Activated CD4-positive, alpha-beta T cell treated with anti-CD3 and anti-CD28 coated beads for 48 hours (primary cell): ENCODE measurements at regions not wholly inside any gene's neighbourhood (a gene's known extent, or its start where the extent isn't known, plus 50 kb on each side); places are given as distances from the start of the nearest gene placed in this dataset.

Experiments used
- DNase-seq: peaks from one replicate; pipeline ENCODE4 v3.0.0-alpha.2; 2020

DNA sequence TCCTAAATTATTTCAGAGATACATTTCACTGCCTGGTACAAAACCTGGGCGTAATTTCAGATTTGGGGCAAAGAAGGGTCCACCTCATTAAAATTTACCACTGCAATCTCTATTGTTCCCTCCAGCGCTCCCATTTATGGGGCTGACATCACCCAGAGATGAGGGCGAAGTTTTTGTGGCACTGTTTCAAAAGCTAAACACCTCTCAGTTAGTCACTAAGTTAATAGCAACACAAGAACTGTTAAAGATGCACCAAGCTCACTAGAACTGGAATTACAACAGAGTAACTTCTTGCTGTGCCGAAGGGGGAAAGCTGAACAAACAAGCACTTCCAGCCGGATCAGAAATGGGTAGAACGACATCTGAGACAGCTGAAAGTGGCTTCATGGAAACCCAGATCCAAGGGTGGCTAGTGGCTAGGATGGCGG is 179.4 kb downstream of the GATA3 start:
- DNase-seq: no peak

DNA sequence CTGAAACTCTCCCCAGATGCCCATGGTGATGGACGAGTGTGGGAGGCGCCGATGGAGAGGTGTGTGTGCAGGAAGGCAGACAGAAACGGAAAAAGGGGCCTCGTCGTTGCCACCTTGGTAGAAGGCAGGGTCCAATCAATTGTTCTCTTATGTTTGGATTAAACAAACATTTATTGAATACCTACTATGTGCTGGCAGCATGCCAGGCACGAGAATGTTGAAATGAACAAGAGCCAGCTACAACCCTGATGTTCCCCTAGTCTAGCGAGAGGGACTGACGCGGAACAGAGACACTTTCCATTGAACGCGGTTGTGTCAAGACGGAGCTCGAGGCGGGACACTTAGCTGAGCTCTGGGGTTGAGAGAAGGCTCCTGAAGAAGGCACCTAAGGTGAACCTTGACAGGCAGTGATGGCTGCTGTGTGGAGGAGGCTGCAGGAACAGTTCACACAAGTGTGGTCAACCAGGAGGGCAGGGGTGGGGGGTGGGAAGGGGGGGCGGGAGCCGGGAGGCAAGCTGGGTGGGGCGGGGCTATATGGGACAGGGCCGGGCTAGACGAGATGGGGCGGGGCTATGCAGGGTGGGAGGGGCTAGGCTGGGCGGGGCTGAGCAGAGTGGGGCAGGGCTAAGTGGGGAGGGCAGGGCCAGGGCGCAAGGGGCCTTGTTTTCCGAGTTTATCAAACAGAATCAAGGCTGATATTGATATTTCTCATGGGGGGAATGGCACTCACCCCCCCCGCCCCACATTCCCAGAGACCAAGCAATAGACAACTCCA is 181.0 kb downstream of the GATA3 start:
- DNase-seq: no peak

DNA sequence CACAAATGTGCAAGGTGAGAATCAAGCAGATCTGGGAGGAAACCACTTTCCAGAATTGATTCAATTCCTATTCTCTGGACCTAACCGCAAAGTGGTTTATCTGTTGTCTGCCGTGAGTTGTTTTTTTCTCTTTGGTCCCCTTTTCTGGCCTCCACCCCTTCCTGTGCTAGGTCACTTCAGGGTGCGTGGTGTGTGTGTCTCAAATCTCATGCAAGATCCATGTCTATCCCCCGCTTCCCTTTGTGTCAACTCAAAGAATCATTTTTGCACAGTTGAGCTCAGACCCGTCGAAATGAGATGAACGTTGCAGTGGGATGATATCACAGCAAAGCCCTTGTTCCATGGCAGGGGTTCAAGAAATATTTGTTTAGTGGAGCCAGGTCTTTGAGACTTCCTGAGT is 184.5 kb downstream of the GATA3 start:
- DNase-seq: peak; percentile 57

DNA sequence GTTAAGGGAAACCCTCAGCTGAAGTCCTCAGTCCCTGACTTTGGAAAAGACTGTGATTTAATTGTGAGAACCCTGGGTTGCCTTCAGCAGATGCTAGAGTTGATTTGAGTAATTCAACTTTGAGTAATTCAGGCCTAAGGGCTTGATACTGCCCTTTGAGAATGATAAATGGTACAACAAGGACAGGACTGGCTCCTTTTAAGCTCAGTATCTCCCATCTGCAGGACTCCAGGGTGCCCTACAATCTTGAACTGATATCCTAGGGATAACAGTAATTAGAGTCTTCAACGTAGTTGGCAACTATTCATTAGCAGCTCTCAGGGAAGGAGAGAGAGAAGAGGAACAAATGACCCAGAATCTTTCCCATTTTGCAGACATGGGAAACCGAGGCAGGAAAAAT is 186.4 kb downstream of the GATA3 start:
- no peak for DNase-seq

DNA sequence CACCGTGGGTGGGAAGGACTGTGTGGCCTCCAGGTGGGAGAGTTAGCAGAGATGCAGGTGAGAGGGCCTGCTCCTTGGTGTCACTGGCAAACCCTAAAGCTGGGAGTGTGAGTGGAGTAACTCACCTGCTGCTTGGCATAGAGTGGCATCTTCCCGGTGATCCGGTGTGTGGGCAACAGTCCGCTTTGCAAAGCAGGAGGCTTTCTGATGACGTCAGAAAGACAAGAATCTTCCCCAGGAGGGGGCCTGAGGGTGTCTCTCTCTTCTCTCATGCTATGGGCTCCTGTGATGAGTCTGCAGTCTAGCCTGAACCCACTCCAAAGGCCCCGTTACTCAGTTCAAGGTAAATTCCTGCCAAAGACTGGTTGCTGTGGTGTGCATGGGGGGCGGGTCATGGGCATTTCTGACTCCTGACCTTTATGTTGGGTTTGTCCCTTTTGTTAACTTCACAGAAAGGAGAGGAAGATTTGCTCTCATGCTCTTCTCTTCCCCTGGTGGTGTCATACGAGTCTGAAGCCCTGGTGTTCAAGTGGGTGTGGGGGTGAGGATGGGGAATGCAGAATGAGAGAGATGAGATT is 187.9 kb downstream of the GATA3 start:
- DNase-seq: peak; percentile 83

DNA sequence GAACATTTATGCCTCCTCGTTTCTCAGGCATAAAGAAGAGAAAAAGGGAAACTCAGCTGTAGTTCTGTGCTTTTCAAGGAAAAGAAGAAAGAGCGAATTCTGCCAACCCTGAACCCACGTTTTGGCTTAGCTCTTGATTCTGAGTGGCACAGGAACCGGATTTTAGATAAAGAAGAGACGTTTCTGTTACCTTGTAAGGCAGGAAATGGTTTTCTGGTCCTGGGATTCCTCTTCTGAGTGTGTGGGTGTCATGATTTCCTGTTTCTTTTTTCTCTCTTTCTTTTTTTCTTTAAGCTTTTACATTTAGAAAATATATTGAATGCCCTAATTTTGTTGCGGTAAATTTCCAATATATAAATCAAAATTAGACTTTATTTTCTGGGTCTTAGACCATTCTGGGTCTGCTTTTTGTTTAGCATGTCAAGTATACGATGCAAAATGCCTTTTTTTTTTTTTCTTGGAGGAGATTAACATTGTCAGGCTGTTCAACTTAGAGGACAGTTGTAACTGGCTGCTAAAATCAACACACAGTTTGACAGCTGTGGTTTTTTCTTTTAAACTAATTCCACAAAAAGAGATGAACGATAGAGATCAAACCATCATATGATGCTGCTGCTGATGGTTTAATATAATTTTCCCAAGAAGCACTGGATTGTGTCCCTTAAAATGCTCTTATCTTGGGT is 190.8 kb downstream of the GATA3 start:
- no peak for DNase-seq

DNA sequence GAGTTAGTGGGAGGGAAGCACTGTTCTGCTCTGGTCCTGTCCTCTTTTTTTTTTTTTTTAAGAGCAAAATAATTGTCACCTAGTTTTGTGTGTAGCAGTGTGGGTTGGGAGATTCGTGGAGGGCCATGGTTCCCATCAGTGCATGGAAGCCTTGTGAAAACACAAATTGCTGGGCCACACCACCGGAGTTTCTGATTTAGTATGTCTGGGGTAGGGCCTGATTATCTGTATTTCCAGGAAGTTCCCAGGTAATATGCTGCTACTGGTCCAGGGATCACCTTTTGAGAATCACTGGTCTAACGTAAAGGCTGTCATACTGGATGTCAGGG is 191.3 kb downstream of the GATA3 start:
- no peak for DNase-seq

DNA sequence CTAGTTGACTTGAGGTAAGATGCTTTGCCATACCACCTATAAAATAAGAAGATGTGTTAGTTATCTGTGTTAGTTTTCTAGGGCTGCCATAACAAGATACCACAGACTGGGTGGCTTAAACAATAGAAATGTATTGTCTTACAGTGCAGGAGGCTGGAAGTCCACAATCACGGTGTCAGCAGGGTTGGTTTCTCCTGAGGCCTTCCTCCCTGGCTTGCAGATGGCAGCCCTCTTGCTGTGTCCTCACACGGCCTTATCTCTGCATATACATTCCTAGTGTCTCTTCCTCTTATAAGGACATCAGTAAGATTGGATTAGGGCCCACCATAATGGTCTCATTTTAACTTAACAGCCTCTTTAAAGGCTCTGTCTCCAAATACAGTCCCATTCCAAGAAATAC is 192.1 kb downstream of the GATA3 start:
- DNase-seq: no peak

DNA sequence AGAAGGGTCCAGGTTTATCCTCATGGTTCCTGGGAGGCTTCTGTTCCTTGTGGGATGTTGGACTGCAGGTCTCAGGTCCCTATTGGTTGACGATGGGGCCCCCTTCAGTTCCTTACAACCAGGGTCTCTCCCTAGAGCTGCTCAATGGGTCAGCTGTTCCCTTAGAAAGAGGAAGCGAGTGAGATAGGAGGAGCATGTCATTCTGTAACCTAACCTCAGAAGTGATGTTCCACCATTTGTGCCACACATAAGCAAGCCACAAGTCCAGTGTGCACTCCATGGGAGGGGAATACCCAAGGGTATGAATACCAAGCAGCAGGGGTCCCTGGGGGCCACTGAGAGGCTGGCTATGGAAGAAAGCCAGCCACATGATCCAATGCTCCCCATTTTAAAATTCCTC is 192.7 kb downstream of the GATA3 start:
- DNase-seq: no peak

DNA sequence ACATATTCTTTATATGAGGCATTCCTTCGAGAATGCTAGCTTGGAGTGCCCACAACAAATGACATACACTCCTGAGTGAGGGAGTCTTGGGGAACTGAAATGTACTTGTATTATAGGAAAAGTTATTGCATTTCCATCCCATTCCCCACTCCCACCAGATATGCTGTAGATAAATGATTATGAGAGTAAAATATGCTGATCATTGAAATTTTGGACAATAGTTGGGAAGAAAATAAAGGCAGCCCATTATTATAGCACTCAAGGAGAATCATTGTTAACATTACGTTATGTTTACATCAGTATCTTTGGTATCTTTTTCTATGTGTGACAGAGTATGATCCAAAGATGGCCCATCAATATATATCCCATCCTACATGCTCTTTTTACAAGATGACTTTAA is 194.4 kb downstream of the GATA3 start:
- DNase-seq: no peak

DNA sequence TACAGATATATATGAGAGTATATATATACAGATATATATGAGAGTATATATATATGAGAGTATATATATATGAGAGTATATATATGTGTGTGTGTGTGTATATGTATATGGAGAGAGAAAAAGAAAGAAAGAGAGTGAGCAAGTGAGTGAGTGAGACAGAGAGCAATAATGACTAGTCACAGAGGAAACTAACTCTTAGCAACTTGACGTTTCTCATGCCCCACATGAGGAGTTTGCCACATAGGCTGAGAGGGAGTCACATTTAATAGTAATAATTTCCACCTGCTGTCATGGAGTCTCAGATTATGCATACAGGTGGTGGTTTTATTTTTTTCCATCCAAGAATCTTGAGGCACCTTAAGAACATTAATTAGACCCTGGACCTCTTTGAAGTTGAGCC is 199.9 kb downstream of the GATA3 start:
- DNase-seq: peak; percentile 46

DNA sequence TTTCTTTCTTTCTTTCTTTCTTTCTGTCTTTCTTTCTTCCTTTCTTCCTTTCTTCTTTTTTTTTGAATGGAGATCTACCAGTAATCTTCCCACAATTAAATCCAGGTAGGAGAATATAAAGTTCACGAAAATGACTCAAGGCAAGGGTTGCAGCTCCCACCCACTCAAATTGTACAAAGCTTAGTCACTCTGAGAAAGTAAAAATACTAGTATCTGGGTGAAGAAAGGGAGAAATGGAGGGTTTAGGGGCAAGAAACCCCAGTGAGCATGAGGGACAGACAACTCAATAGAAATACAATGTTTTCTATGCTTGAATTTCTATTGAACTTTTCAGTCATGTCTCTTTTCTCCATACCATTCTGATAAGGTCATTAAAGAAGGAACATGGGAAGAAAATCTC is 200.8 kb downstream of the GATA3 start:
- no peak for DNase-seq

DNA sequence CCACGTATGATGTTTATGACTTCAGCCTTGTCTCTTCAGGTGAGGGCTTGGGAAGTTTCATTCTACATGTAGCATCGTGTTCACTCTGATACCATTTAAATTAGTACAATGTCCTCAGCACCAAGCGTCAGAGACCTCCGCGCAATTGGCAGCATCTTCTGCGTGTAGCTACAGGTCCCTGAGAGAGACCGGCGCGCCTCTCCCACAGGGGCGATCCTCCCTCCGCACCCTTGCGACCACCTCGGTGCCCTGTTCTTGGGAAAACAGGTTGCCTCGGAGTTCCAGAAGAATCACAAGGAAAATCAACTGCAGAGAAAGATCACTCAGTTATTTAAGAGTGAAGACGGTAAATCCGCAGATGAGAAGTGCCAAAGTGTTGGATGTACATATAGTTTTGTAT is 206.2 kb downstream of the GATA3 start:
- DNase-seq: no peak

DNA sequence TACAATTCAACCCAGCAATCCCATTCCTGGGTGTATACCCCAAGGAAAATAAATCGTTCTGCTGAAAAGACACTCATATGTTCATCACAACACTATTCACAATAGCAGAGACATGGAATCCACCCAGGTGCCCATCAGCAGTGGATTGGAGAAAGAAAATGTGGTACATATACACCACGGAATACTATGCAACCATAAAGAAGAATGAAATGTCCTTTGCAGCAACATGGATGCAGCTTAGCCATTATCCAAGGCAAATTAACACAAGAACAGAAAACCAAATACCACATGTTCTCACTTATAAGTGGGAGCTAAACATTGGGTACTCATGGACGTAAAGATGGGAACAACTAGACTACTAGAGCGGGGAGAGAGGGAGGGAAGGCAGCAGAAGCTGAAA is 207.8 kb downstream of the GATA3 start:
- no peak for DNase-seq

DNA sequence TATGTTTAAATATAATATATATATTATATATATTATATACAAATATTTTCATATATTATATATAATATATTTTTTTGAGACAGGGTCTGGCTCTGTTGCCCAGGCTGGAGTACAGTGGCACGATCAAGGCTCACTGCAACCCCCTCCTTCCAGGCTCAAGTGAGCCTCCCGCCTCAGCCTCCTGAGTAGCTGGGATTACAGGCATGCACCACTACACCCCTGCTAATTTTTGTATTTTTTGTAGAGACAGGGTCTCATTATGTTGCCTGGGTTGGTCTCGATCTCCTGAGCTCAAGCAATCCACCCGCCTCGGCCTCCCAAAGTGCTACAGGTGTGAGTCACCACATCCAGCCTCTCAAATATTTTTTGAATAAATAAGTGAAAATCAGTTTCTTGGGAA is 215.5 kb downstream of the GATA3 start:
- no peak for DNase-seq

DNA sequence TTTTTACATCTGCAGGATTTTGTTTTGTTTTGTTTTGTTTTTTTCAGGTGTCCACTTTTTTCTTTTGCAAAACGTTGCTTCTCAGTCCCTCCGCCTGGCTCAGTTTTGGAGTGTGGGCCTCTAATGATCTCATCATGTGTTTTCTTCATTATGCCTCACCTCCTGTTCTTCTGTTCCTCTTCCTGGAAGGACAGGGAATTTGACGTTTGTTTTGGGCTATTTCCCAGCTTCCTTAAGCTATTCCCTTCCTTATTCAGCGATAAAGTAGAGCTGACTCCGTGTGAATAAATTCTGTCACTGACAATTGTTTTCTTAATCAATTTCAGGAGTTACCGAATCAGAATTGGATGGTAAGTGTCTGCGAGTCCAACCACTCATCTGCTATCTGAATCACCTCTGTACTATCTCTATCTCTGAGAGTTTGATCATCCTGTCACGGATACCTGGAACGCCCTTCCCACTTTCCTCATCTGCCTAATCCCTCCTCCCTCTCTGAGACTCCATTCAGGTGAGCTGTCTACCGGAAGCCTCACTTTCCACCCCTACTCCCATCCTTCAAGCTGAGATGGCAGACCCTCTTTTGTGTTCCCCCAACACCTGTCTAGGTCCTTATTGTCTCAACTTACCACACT is 218.4 kb downstream of the GATA3 start:
- no peak for DNase-seq

DNA sequence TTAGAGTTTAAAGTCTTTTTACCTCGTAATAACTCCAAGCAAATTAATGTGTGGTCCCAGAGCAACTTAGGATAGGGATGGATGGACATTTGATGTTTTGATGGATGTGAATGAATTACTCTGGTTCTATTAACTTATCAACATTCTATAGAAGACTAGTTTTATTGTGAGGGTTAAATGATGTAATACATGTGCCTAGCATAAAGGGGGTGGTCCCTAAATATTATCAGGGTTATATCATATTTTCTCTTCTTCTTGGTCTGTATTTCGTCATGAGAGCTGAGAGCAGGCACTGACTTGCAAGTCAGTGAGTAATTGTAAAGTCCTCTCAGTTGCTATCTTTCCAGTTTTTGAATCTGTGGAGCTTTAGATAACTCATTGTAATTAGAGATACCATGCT is 219.3 kb downstream of the GATA3 start:
- DNase-seq: no peak

DNA sequence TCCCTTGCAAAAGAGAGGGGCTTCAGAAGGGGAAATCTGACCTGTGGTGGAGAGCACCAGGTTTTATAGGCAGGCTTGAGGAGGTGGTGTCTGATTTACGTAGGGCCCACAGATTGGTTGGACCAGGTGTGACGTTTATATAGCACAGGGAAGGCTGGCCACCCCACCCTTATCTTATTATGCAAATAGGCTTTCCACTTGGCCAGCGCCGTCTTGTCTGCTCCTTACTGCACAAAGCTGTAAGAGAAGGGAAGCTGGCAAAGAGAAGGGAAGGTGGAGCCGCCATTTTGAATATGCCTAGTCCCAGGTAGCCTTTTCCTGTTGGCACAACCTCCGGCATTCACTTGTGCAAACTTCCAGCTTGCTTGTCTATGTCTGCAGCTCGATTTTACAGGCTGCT is 221.4 kb downstream of the GATA3 start:
- no peak for DNase-seq

DNA sequence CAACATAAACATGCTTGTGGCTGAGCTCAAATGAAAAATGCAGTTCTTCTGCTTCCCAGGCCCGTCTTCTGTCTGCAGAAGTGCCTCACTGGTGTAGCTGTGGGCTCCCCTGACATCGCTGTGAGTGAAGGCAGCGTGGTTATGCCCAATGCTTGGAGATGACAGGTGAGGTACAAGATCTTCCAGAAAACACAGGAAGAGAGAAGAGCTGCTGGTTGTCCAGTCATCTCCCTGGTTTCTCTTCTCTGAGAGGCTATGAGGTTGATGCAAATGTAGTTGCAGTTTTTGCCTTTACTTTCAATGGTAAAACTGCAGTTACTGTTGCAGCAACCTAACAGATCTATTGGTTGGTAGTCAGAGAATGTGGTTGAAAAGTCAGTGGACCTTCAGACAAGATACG is 223.6 kb downstream of the GATA3 start:
- DNase-seq: peak; percentile 51

DNA sequence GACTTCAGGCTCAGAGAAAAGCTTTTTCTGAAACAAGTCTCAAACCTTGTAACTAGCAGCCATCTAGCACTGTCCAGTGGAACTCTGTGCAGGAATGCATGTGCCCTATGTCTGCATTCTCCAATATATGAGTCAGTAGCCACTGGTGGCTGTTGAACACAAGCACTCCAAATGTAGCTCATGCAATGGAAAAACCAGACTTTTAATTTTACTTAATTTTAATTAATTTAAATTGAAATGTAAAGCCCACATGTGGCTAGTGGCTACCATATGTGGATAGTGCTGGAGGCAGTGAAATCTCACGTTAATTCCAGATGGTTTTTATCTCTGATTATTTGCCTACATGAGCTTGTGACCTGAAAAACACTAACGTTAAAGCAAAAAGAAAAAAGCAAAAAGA is 225.1 kb downstream of the GATA3 start:
- DNase-seq: no peak

DNA sequence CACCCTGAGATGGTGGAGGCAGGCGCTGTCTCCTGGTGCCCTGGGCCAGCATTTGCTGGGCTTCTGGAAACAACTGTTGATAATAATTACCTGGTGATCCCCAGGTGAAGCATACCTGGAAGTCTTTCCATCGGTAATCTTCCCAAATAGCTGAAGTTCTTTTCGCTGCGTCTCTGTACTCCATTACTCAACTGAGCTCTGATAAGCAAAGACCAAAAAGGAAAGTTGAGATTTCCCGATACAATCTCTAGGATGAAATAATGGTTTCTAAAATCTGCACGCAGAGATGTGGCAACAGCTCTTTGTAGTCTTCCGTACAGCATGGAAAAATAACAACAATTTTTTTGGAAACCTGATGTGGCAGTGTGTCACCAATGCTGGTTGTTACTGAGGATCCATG is 226.5 kb downstream of the GATA3 start:
- DNase-seq: no peak

DNA sequence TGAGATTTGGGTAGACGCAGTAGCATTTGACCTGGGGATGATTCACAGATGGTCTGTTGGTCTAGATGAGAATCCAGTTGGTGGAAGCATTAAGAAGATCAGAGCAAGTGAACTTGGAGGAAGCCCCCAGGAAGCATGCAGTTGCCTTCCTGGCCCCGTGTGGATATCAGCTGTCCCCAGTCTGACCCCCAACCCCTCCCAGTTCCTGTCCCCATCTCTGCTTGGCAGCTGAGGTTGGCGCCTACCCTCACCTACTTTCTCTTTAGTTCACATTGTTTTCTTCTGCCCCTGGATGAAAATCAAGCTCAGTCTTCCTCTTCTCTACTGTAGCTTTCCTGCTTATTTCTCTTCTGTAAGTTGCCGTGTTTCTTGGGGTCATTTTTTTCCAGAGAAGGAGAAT is 227.9 kb downstream of the GATA3 start:
- no peak for DNase-seq

DNA sequence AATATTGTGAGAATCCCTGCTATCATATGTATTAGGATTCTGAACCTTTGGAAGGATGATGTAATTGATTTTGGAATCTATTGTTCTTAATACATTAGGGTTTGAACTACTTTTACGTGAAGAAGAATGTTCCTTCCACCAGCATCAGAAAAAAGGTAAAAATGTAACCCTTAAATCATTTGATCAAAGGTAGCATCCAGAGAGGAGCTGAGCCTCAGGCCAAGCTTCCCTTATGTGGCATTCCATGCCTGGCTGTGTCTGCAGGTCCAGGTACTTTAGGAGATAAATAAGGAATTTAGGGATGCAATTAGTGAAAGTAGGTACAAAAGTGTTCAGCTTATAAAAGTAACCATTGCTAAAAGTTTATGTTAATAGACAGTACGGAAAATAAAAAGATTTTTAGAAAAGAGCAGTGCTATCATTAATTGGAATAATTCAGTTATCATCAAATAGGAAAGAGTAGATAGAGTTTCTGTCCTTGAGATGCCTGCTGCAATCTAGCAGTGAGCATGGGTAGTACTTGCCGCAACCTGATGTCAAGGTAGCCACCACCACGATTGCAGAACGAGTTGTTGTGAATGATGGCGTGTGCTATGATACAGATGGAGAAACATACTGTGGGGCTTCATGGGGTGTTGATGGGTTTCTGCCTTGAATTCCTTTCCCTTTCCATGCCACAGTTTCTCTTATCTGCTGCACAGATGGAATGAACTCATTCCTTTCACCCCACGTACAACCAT is 228.8 kb downstream of the GATA3 start:
- no peak for DNase-seq
